ENCODE measurements at regions not wholly inside any gene's neighbourhood (a gene's known extent, or its start where the extent isn't known, plus 50 kb on each side); places are given as distances from the start of the nearest gene placed in this dataset.

DNA sequence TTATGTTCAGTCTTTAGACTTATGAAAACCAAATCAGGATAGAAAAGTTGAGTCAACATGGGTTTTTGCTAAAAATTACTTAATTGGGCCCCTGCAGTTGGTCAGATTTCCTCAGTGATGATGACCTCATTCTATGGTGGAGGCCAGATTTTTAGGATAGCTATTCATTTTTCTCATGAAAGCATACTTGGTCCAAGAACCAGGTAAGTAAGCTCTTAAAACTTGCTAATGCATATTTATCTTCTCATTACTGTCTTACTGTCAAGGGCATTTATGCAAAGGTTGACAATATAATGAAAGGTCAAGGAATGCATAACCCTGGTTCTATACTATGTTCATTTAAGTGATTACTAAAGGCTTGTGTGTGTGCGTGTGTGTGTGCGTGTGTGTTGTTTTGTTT is 650.6 kb downstream of the SATB2 start:
- no peak for DNase-seq
- Histone ChIP-seq H3K4me3 (no peak overlapping the region), H3K27me3 (ENCODE audit: control insufficient read depth in 3 of 3, insufficient read depth in 3 of 3, low read length in 2 of 3) (no peaks in the 10 kb centered on the region), H3K27ac (ENCODE audit: low read depth in 1 of 2, low read length in 1 of 2) (no peak overlapping the region), H3K4me1 (ENCODE audit: control insufficient read depth in 5 of 5, insufficient read depth in 5 of 5, low read length in 5 of 5) (peaks cover 0 to 3% (median 0%) of the 10 kb centered on the region in 5 donors), H3K36me3 (ENCODE audit: control insufficient read depth in 4 of 4, insufficient read depth in 4 of 4, low read length in 4 of 4) (no peaks in the 10 kb centered on the region), H3K9me3 (ENCODE audit: control insufficient read depth in 4 of 4, insufficient read depth in 3 of 4, low read length in 3 of 4) (no peaks in the 10 kb centered on the region), H3K9ac (ENCODE audit: insufficient read depth in 1 of 2, low read length in 2 of 2) (no peak overlapping the region)
- TF ChIP-seq CTCF (IDR thresholded peaks at IDR 0.05; ENCODE audit: control extremely low read depth, extremely low read depth), result no peak
- ATAC-seq (ENCODE audit: insufficient read depth, low FRiP score), result no peak
- WGBS, 2 donors, result 95 to 98% methylated on average over 2 of the region's 2 CpGs

GRCh38 chr2:198795419-198795818 is 662.3 kb downstream of the SATB2 start:
- no peak overlapping the region for H3K9ac ChIP-seq (ENCODE audit: insufficient read depth in 1 of 2, low read length in 2 of 2)
- TF ChIP-seq CTCF (IDR thresholded peaks at IDR 0.05; ENCODE audit: control extremely low read depth, extremely low read depth), result no peak
- no peaks in the 10 kb centered on the region for H3K36me3 ChIP-seq (ENCODE audit: control insufficient read depth in 4 of 4, insufficient read depth in 4 of 4, low read length in 4 of 4)
- no peak overlapping the region for H3K4me3 ChIP-seq
- no peaks in the 10 kb centered on the region for H3K9me3 ChIP-seq (ENCODE audit: control insufficient read depth in 4 of 4, insufficient read depth in 3 of 4, low read length in 3 of 4)
- 90% methylated on average over 2 of the region's 2 CpGs for WGBS, 2 donors
- ATAC-seq (ENCODE audit: insufficient read depth, low FRiP score), result no peak
- no peaks in the 10 kb centered on the region for H3K27me3 ChIP-seq (ENCODE audit: control insufficient read depth in 3 of 3, insufficient read depth in 3 of 3, low read length in 2 of 3)
- no peak overlapping the region for H3K27ac ChIP-seq (ENCODE audit: low read depth in 1 of 2, low read length in 1 of 2)
- no peaks in the 10 kb centered on the region for H3K4me1 ChIP-seq (ENCODE audit: control insufficient read depth in 5 of 5, insufficient read depth in 5 of 5, low read length in 5 of 5)
- no peak for DNase-seq

GRCh38 chr2:198791623-198792022 is 666.1 kb downstream of the SATB2 start:
- ATAC-seq (ENCODE audit: insufficient read depth, low FRiP score), result no peak
- no peak overlapping the region for H3K9ac ChIP-seq (ENCODE audit: insufficient read depth in 1 of 2, low read length in 2 of 2)
- no peak overlapping the region for H3K4me3 ChIP-seq
- H3K4me1 ChIP-seq (ENCODE audit: control insufficient read depth in 5 of 5, insufficient read depth in 5 of 5, low read length in 5 of 5), result no peaks in the 10 kb centered on the region
- H3K27ac ChIP-seq (ENCODE audit: low read depth in 1 of 2, low read length in 1 of 2), result no peak overlapping the region
- no peak for TF ChIP-seq CTCF (IDR thresholded peaks at IDR 0.05; ENCODE audit: control extremely low read depth, extremely low read depth)
- H3K9me3 ChIP-seq (ENCODE audit: control insufficient read depth in 4 of 4, insufficient read depth in 3 of 4, low read length in 3 of 4), result no peaks in the 10 kb centered on the region
- no peaks in the 10 kb centered on the region for H3K27me3 ChIP-seq (ENCODE audit: control insufficient read depth in 3 of 3, insufficient read depth in 3 of 3, low read length in 2 of 3)
- WGBS, 2 donors, result 0 to 2% methylated on average over 1 of the region's 1 CpG
- H3K36me3 ChIP-seq (ENCODE audit: control insufficient read depth in 4 of 4, insufficient read depth in 4 of 4, low read length in 4 of 4), result no peaks in the 10 kb centered on the region
- DNase-seq, result no peak

DNA sequence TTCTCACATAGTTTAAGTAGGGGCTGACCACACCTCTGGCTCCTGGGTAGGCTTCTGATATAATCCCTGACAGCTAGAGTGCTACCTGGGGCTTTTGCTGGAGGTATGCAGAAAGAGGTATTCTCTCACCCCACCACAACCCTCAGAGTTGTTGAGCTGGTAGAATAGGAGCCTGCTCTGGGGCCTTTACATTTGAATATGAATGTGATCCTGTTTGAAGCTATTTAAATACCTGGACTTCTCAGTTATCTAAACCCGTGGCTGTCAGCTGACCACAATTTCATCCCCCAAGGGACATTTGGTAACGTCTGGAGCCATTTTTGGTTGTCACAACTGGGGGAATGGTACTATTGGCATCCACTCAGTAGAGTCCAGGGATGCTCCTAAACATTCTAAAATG is 669.1 kb downstream of the SATB2 start:
- ATAC-seq (ENCODE audit: insufficient read depth, low FRiP score) (no peak), DNase-seq (no peak)
- H3K36me3 ChIP-seq (ENCODE audit: control insufficient read depth in 4 of 4, insufficient read depth in 4 of 4, low read length in 4 of 4), result no peaks in the 10 kb centered on the region
- no peak overlapping the region for H3K4me3 ChIP-seq
- no peak overlapping the region for H3K27ac ChIP-seq (ENCODE audit: low read depth in 1 of 2, low read length in 1 of 2)
- no peaks in the 10 kb centered on the region for H3K27me3 ChIP-seq (ENCODE audit: control insufficient read depth in 3 of 3, insufficient read depth in 3 of 3, low read length in 2 of 3)
- no peaks in the 10 kb centered on the region for H3K4me1 ChIP-seq (ENCODE audit: control insufficient read depth in 5 of 5, insufficient read depth in 5 of 5, low read length in 5 of 5)
- no peak for TF ChIP-seq CTCF (IDR thresholded peaks at IDR 0.05; ENCODE audit: control extremely low read depth, extremely low read depth)
- no peak overlapping the region for H3K9ac ChIP-seq (ENCODE audit: insufficient read depth in 1 of 2, low read length in 2 of 2)
- H3K9me3 ChIP-seq (ENCODE audit: control insufficient read depth in 4 of 4, insufficient read depth in 3 of 4, low read length in 3 of 4), result no peaks in the 10 kb centered on the region
- WGBS, 2 donors, result 25 to 33% methylated on average over 2 of the region's 2 CpGs
